ENCODE measurements at regions not wholly inside any gene's neighbourhood (a gene's known extent, or its start where the extent isn't known, plus 50 kb on each side); places are given as distances from the start of the nearest gene placed in this dataset.

DNA sequence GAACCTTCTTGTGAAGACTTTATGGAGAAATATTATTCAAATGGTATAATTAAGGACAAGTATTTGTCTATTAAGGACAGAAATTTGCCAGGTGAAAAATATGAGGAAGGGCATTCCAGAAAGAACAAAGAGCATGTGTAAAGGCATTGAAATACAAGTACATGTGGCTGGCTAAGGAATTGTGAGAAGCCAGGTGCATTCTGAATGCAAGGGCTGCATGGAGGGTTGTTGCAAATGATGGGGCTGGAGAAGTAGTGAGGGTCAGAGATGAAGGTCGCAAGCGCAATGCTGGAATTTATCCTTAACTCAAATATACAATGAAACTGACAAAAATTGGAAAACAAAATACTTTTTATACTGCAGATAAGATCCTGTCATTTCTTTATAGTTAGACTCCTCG, 437.7 kb downstream of the ADAMTS20 start:
- TF ChIP-seq CTCF (IDR thresholded peaks at IDR 0.05) (no peak), POLR2A (IDR thresholded peaks at IDR 0.05) (no peak), POLR2AphosphoS5 (IDR thresholded peaks at IDR 0.05) (no peak)

Measured in prostate gland (tissue), 2 donors.